ENCODE measurements at regions not wholly inside any gene's neighbourhood (a gene's known extent, or its start where the extent isn't known, plus 50 kb on each side); places are given as distances from the start of the nearest gene placed in this dataset.
A peak's percentile ranks its signal among the peaks of the same experiment; 100 is the strongest.
"Not testable (repeated sequence)": the region's sequence is repeated elsewhere in the genome, so short reads cannot be mapped to it uniquely, and the experiment has no call there.

- H3K36me3 ChIP-seq (replicated peaks in 1 of 2; ENCODE audit: control insufficient read depth in 1 of 2, insufficient read depth in 2 of 2, low read length in 2 of 2), result no peaks in the 10 kb centered on the region
- no peak overlapping the region for H3K9ac ChIP-seq (ENCODE audit: insufficient read depth, low read depth, low read length)
- H3K79me2 ChIP-seq (ENCODE audit: insufficient read depth, low read length), result no peaks in the 10 kb centered on the region
- BruUV-seq (replicated peaks), result no TSS peak
- in situ Hi-C loops (cut with HindIII; ENCODE audit: extremely low pct_ligation_motif_present, low pct_unique_long_range_greater_than_20kb), result loop anchor here (25.0 kb wide), 1 partner anchor 88 kb away; the partner anchor contains the start of gene IGLL1
- no peak overlapping the region for H2AFZ ChIP-seq (ENCODE audit: low read length)
- H3K4me1 ChIP-seq (ENCODE audit: insufficient read depth, low read length), result peaks cover 46% of the 10 kb centered on the region
- H3K27ac ChIP-seq (ENCODE audit: extremely low read length, insufficient read depth, low read length), result no peak overlapping the region
- no peak for FAIRE-seq
- DNase-seq (ENCODE audit: low spot score), result no peak
- H3K27me3 ChIP-seq (ENCODE audit: control insufficient read depth in 1 of 2, insufficient read depth in 2 of 2, low read length in 2 of 2), result peaks cover 0 to 12% of the 10 kb centered on the region in 2 experiments; a peak in 1 of 5 replicates
- no peak overlapping the region for H3K4me3 ChIP-seq (replicated peaks in 1 of 3; ENCODE audit: insufficient read depth in 1 of 3, low read depth in 2 of 3, low read length in 3 of 3)
- CTCF ChIA-PET (ENCODE audit: low intra/inter-chr PET ratio, low total read pairs), result no interaction called here
- POLR2A ChIA-PET, result no interaction called here
- TF ChIP-seq TRIM24 (CRISPR knock-in tag; IDR thresholded peaks at IDR 0.05), result no peak
- TF ChIP-seq ZNF160 (CRISPR knock-in tag; IDR thresholded peaks at IDR 0.05), result no peak
- TF ChIP-seq NCOR1 (IDR thresholded peaks at IDR 0.05; ENCODE audit: borderline replicate concordance, low read length), result no peak
- TF ChIP-seq KLF15 (CRISPR knock-in tag; IDR thresholded peaks at IDR 0.05; ENCODE audit: borderline replicate concordance), result no peak
- no peaks in the 10 kb centered on the region for H4K20me1 ChIP-seq (ENCODE audit: insufficient read depth, low read length)
- 48% methylated on average over 11 of the region's 22 CpGs for WGBS (ENCODE audit: low lambda C conversion rate)
- intact Hi-C loops (cut with micrococcal nuclease; ENCODE audit: unreplicated experiment), result no loop called here
- no peaks in the 10 kb centered on the region for H3K9me3 ChIP-seq (ENCODE audit: low read length)
- ATAC-seq, result peak; percentile 40
- H3K4me2 ChIP-seq (ENCODE audit: low read depth, low read length), result no peak overlapping the region
These were observed 81.0 kb downstream of the IGLL1 start for GRCh38 chr22:23498811-23499798.

GRCh38 chr22:23497889-23498288 is 82.2 kb downstream of the IGLL1 start:
- H3K79me2 ChIP-seq (ENCODE audit: insufficient read depth, low read length); ATAC-seq; POLR2A ChIA-PET; H3K36me3 ChIP-seq (replicated peaks in 1 of 2; ENCODE audit: control insufficient read depth in 1 of 2, insufficient read depth in 2 of 2, low read length in 2 of 2); CTCF ChIA-PET (ENCODE audit: low intra/inter-chr PET ratio, low total read pairs); H4K20me1 ChIP-seq (ENCODE audit: insufficient read depth, low read length); H3K9ac ChIP-seq (ENCODE audit: insufficient read depth, low read depth, low read length); H3K4me3 ChIP-seq (replicated peaks in 1 of 3; ENCODE audit: insufficient read depth in 1 of 3, low read depth in 2 of 3, low read length in 3 of 3); intact Hi-C loops (cut with micrococcal nuclease; ENCODE audit: unreplicated experiment); H3K27ac ChIP-seq (ENCODE audit: extremely low read length, insufficient read depth, low read length); H2AFZ ChIP-seq (ENCODE audit: low read length); FAIRE-seq; BruUV-seq (replicated peaks); H3K9me3 ChIP-seq (ENCODE audit: low read length); H3K4me2 ChIP-seq (ENCODE audit: low read depth, low read length); DNase-seq (ENCODE audit: low spot score); H3K27me3 ChIP-seq (ENCODE audit: control insufficient read depth in 1 of 2, insufficient read depth in 2 of 2, low read length in 2 of 2): not testable (repeated sequence)
- peak; percentile 30; the same call in 1 of the 2 replicates for TF ChIP-seq CEBPB (IDR thresholded peaks at IDR 0.05; ENCODE audit: borderline replicate concordance, low read depth, low read length)
- TF ChIP-seq RARA (CRISPR knock-in tag; IDR thresholded peaks at IDR 0.05), result 0 out of 2 replicates have a peak, but pooled peaks have one; percentile 33
- TF ChIP-seq ZNF770 (CRISPR knock-in tag; IDR thresholded peaks at IDR 0.05), result 0 out of 2 replicates have a peak, but pooled peaks have one; percentile 43
- TF ChIP-seq CEBPG (CRISPR knock-in tag; IDR thresholded peaks at IDR 0.05), result peak; percentile 55
- WGBS (ENCODE audit: low lambda C conversion rate), result 41% methylated on average over 5 of the region's 6 CpGs
- peaks cover 40% of the 10 kb centered on the region for H3K4me1 ChIP-seq (ENCODE audit: insufficient read depth, low read length)
- in situ Hi-C loops (cut with HindIII; ENCODE audit: extremely low pct_ligation_motif_present, low pct_unique_long_range_greater_than_20kb), result loop anchor here (25.0 kb wide), 1 partner anchor 89 kb away; the partner anchor contains the start of gene IGLL1
